NCI-H1930 (cell line): ENCODE measurements at regions not wholly inside any gene's neighbourhood (a gene's known extent, or its start where the extent isn't known, plus 50 kb on each side); places are given as distances from the start of the nearest gene placed in this dataset.

Experiments
- DNase-seq, 2 experiments: peaks; one replicate each; lab custom pipeline; 2025; lab: John Stamatoyannopoulos, UW

DNA sequence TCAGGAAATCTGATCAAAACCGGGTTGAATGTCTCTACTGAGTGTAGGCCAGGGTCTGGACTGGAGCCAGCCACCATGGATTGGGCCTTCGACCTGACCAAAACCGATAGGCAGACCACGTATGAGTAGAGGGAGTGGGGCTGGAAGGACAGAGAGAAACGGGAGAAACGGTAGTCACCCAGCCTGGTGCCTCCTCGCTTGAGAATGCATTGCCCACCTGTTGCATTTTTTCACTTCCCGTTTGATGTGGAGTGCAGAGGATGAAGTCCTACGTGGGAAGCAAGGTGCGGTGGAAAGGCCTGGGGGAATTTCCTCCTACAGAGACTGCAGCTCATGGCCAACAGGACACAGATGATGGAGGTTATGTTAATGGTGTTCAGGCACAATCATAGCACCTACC, 53.9 kb upstream of the ECI2 start:
- no peak for DNase-seq

DNA sequence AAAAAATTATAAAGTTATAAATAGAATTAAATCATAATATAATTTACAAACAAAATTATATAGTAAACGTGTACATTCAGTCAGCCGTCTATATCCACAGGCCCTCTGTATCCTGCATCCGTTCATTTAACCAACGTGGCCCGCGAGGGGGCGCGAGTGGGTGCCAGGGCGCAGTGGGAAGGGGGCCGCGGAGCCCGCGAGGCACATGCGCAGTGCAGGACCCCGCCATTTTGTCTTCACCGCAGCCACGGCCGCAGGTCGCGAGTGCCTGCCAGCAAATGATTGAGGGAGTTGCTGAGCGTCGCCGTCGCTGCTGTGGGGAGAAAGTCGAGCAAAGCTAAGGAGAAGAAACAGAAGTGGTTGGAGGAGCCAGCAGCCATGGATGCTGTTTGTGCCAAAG, 53.4 kb upstream of the ECI2 start:
- DNase-seq = no peak

DNA sequence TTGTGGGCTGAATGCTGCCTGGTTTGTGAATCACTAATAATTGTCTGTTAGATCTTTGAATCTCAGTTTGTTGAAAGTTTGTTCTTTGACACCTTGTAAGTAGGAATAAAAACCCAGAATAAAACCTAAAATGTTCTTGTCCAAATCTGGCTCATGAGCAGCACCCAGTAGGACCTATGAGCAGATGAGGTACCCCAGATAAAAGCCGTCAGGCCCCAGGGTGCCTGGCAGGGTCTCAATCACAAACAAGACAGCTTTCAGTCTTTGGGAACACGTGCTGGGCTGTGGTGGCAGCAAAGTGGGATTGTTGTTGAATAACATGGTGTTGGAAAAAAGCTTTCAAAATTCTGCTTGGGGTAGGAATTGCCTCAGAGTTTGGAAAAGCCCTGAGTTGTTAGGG, 52.1 kb upstream of the ECI2 start:
- DNase-seq = no peak

DNA sequence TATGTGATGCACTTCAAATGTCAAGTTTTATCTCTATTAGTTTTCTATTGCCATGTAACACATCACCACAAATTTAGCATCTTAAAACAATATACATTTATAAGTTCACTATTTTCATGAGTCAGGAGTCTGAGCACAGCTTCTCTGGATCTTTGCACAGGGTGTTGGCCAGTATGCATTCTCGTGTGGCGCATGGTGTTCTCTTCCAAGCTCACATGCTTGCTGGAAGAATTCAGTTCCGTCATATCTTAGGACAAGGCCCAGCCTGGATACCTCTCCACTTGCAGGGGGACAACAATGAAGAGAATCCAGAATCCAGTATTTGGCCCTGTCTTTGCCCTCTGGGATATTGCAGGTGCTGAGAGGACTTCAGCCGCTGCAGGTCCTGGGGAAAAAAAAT, 51.0 kb upstream of the ECI2 start:
- DNase-seq = no peak

DNA sequence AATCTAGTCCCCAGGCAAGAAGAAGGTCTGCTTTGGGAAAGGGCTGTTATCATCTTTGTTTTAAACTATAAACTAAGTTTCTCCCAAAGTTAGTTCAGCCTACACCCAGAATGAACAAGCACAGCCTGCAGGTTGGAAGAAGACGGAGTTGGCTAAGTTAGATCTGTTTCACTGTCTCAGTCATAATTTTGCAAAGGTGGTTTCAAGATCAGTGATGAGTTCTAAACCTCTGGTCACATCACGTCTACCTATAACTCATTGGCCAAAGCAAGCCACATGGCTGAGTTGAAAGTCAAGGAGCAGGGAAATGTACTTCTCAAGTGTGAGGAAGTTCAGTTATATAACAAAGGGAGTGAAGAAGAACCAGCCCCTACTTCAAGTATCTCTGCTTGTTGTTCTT, 50.5 kb upstream of the ECI2 start:
- no peak for DNase-seq

DNA sequence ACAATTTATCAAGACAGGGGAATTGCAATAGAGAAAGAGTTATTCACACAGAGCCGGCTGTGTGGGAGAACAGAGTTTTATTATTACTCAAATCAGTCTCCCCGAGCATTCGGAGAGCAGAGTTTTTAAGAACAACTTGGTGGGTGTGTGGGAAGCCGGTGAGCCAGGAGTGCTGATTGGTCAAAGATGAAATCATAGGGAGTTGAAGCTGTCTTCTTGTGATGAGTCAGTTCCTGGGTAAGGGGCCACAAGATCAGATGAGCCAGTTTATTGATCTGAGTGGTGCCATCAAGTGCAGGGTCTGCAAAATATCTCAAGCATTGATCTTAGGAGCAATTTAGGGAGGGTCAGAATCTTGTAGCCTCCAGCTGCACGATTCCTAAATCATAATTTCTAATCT, 50.0 kb upstream of the ECI2 start:
- DNase-seq = no peak
